SK-N-SH (cell line): ENCODE measurements at regions not wholly inside any gene's neighbourhood (a gene's known extent, or its start where the extent isn't known, plus 50 kb on each side); places are given as distances from the start of the nearest gene placed in this dataset.

ENCODE experiments used
- CTCF ChIA-PET: fragments of 300-600, 350-600 bp; formaldehyde crosslinking; extraction: SDS; loops from one replicate; lab custom pipeline; 2021; lab: Yijun Ruan, JAX
- POLR2A ChIA-PET: fragments of 350-600 bp; sonication (Branson Sonifier 250); formaldehyde crosslinking; extraction: SDS; loops from one replicate; lab custom pipeline; 2020; ENCODE audit warnings: antibody characterized with exemption, inconsistent platforms; lab: Yijun Ruan, JAX
- DNase-seq: peaks from one replicate; pipeline ENCODE4 v3.0.0; 2012
- H2AFZ ChIP-seq: fragments of 200-600 bp; sonication (generic); 2 replicates; pipeline ENCODE4 v1.8.1; 2016; ENCODE audit warnings: antibody characterized with exemption, mild to moderate bottlenecking, low read depth
- H3F3A ChIP-seq: fragments of 200-600 bp; sonication (generic); replicated peaks from 2 replicates; pipeline ENCODE3; 2016; ENCODE audit warnings: antibody characterized with exemption, mild to moderate bottlenecking; ENCODE audit not compliant: insufficient read depth
- H3K27ac ChIP-seq, 2 experiments: fragments of 200-500 bp in 1 of 2; fragments of 200-600 bp in 1 of 2; sonication (Bioruptor generic) in 1 of 2; sonication (generic), shearing (Covaris generic) in 1 of 2; 2 replicates each; pipeline versions ENCODE4 v1.5.1 to v1.6.1; 2014 to 2016; ENCODE audit warnings: low read depth in 2 of 2, inconsistent platforms in 1 of 2, low read length in 1 of 2, mild to moderate bottlenecking in 1 of 2, mixed read lengths in 1 of 2
- H3K27me3 ChIP-seq: fragments of 200-600 bp; sonication (generic), shearing (Covaris generic); 2 replicates; pipeline ENCODE4 v1.6.1; 2016; ENCODE audit warnings: mixed run types; ENCODE audit not compliant: insufficient read depth
- H3K36me3 ChIP-seq, 2 experiments: fragments of 200-500 bp in 1 of 2; fragments of 200-600 bp in 1 of 2; sonication (Bioruptor generic) in 1 of 2; sonication (generic) in 1 of 2; replicated peaks in 1 of 2; 2 replicates each; pipeline versions ENCODE3 to v1.5.1; 2014 to 2016; ENCODE audit warnings: low read length in 1 of 2, mild to moderate bottlenecking in 1 of 2; ENCODE audit not compliant: insufficient read depth in 2 of 2, control insufficient read depth in 1 of 2
- H3K4me1 ChIP-seq, 2 experiments: fragments of 200-500 bp in 1 of 2; fragments of 200-600 bp in 1 of 2; sonication (Bioruptor generic) in 1 of 2; sonication (generic), shearing (Covaris generic) in 1 of 2; 2 replicates each; pipeline versions ENCODE4 v1.5.1 to v1.6.1; 2014 to 2016; ENCODE audit warnings: low read depth in 1 of 2, low read length in 1 of 2, mixed run types in 1 of 2; ENCODE audit not compliant: insufficient read depth in 2 of 2, control insufficient read depth in 1 of 2
- H3K4me2 ChIP-seq: fragments of 200-600 bp; sonication (generic), shearing (Covaris generic); 2 replicates; pipeline ENCODE4 v1.6.1; 2017; ENCODE audit warnings: mixed run types
- H3K4me3 ChIP-seq, 2 experiments: fragments of 200-500 bp in 1 of 2; fragments of 200-600 bp in 1 of 2; sonication (Bioruptor generic) in 1 of 2; sonication (generic), shearing (Covaris generic) in 1 of 2; 2 replicates each; pipeline versions ENCODE4 v1.5.1 to v1.8.1; 2014 to 2016; ENCODE audit warnings: low read depth in 2 of 2, inconsistent platforms in 1 of 2, low read length in 1 of 2, mild to moderate bottlenecking in 1 of 2, mixed read lengths in 1 of 2, moderate library complexity in 1 of 2
- H3K79me2 ChIP-seq: fragments of 200-600 bp; sonication (generic); 2 replicates; pipeline ENCODE4 v1.8.1; 2017; ENCODE audit warnings: mild to moderate bottlenecking; ENCODE audit not compliant: insufficient read depth
- H3K9ac ChIP-seq: fragments of 200-600 bp; sonication (generic); 2 replicates; pipeline ENCODE4 v1.6.1; 2017; ENCODE audit warnings: mixed run types
- H3K9me2 ChIP-seq: fragments of 200-600 bp; sonication (generic); 2 replicates; pipeline ENCODE4 v1.6.1; 2017; ENCODE audit warnings: mixed run types
- H3K9me3 ChIP-seq: fragments of 200-600 bp; sonication (generic); 2 replicates; pipeline ENCODE4 v1.6.1; 2017; ENCODE audit warnings: mixed run types, mild to moderate bottlenecking, moderate library complexity
- H4K20me1 ChIP-seq: fragments of 200-600 bp; sonication (generic); 2 replicates; pipeline ENCODE4 v1.6.1; 2017; ENCODE audit warnings: mild to moderate bottlenecking, mixed run types; ENCODE audit not compliant: insufficient read depth
- CHD2 ChIP-seq: fragments of 150-350 bp; IDR thresholded peaks from 2 replicates; pipeline ENCODE4 v1.6.1; 2018; ENCODE audit warnings: low read length; ENCODE audit not compliant: partially characterized antibody
- NRF1 ChIP-seq: IDR thresholded peaks from 2 replicates; pipeline ENCODE4 v1.6.1; 2012; ENCODE audit warnings: low read depth, mild to moderate bottlenecking, low read length
- POLR2AphosphoS5 ChIP-seq: IDR thresholded peaks from 2 replicates; pipeline ENCODE4 v1.6.1; 2012; ENCODE audit warnings: low read depth, low read length
- RFX5 ChIP-seq: IDR thresholded peaks from 2 replicates; pipeline ENCODE4 v1.6.1; 2012; ENCODE audit warnings: mild to moderate bottlenecking, improper control_type of control experiment, low read length
- RXRA ChIP-seq: IDR thresholded peaks from 2 replicates; pipeline ENCODE4 v1.4.0; 2012; ENCODE audit warnings: low read depth, mild to moderate bottlenecking, borderline replicate concordance
- TAF1 ChIP-seq: IDR thresholded peaks from 2 replicates; pipeline ENCODE4 v1.6.1; 2012; ENCODE audit warnings: low read depth, mild to moderate bottlenecking, low read length, moderate library complexity, borderline replicate concordance
- WGBS: methylation state at CpG from one replicate; pipeline ENCODE4 v1.1.6; 2017; ENCODE audit warnings: low lambda C conversion rate; 5-methylcytosine and 5-hydroxymethylcytosine counted together
- TF ChIP-seq, protein P1 (sequence below): IDR thresholded peaks from 2 replicates; pipeline ENCODE4 v1.6.1; 2012; ENCODE audit warnings: mild to moderate bottlenecking, low read depth, low read length, moderate library complexity
- TF ChIP-seq, protein P2 (sequence below): IDR thresholded peaks from 2 replicates; pipeline ENCODE4 v1.4.0; 2012; ENCODE audit warnings: low read depth, borderline replicate concordance

DNA sequence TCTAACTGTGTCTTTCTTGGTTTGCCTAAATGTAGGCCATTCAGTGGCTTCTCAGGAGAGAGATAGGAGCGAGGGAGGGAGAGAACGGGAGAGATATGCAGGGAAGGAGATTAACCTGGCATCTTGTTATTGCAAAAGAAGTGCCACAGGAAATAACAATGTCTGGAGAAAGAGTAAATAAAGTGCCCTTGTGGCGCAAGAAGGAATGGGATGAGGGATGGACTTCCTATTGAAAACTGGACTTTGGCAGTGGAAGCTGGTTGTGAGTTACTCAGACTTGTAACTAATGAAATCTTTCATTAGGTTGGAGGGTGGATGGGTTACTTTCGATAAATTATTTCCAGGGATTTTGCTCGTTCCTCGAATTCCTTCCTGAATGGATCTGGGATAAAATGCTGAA is 136.1 kb downstream of the LACC1 start:
- Histone ChIP-seq H2AFZ (no peak overlapping the region), H3K27ac (no peak overlapping the region), H3F3A (peaks cover 6% of the 10 kb centered on the region), H3K27me3 (no peaks in the 10 kb centered on the region), H3K9me3 (no peaks in the 10 kb centered on the region), H3K4me3 (no peak overlapping the region), H3K4me1 (peaks cover 0 to 7% of the 10 kb centered on the region in 2 experiments; a peak in 2 of 4 replicates), H3K9ac (no peak overlapping the region), H3K36me3 (no peaks in the 10 kb centered on the region), H4K20me1 (no peaks in the 10 kb centered on the region), H3K79me2 (no peaks in the 10 kb centered on the region), H3K9me2 (no peaks in the 10 kb centered on the region), H3K4me2 (no peak overlapping the region)
- ChIA-PET POLR2A (no interaction called here), CTCF (interaction anchor here (0.9 to 1.3 kb wide), 3 partner anchors 16 to 452 kb away, joined by 3 to 4 read pairs (median 3); no protein-coding TSS in a partner anchor)
- no peak for DNase-seq
- WGBS, result 94% methylated on average over 6 of the region's 6 CpGs
- TF ChIP-seq, protein P1, sequence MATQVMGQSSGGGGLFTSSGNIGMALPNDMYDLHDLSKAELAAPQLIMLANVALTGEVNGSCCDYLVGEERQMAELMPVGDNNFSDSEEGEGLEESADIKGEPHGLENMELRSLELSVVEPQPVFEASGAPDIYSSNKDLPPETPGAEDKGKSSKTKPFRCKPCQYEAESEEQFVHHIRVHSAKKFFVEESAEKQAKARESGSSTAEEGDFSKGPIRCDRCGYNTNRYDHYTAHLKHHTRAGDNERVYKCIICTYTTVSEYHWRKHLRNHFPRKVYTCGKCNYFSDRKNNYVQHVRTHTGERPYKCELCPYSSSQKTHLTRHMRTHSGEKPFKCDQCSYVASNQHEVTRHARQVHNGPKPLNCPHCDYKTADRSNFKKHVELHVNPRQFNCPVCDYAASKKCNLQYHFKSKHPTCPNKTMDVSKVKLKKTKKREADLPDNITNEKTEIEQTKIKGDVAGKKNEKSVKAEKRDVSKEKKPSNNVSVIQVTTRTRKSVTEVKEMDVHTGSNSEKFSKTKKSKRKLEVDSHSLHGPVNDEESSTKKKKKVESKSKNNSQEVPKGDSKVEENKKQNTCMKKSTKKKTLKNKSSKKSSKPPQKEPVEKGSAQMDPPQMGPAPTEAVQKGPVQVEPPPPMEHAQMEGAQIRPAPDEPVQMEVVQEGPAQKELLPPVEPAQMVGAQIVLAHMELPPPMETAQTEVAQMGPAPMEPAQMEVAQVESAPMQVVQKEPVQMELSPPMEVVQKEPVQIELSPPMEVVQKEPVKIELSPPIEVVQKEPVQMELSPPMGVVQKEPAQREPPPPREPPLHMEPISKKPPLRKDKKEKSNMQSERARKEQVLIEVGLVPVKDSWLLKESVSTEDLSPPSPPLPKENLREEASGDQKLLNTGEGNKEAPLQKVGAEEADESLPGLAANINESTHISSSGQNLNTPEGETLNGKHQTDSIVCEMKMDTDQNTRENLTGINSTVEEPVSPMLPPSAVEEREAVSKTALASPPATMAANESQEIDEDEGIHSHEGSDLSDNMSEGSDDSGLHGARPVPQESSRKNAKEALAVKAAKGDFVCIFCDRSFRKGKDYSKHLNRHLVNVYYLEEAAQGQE, result no peak
- TF ChIP-seq CHD2, result no peak
- TF ChIP-seq RFX5, result no peak
- TF ChIP-seq POLR2AphosphoS5, result no peak
- no peak for TF ChIP-seq NRF1
- no peak for TF ChIP-seq RXRA
- no peak for TF ChIP-seq TAF1

DNA sequence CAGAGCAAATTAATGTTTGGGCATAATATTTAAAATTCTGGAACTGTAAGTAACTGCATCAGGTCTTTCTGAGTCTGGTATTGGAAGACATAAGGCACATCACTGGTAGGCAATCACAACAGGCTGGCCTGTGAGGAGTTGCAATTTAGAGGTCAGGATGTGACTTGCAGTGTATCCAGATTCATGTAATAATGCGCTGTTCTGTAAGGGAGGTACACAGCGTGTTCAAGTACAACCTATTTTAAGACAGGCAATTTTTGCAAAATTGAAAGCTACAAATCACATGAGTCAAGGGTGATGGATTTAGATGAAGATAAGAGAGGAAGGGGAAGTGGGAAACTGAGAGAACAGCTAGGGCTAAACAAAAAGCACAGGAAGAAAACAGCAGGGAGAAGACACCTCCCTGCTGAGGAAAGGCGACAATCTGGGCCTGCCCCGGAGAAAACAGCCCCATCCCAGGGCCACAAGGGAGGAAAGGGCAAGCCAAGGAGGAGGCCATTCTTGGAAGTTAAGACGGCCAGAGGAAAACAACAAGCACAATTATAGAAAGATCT is 138.1 kb downstream of the LACC1 start:
- Histone ChIP-seq H3F3A (peaks cover 6% of the 10 kb centered on the region), H3K27ac (no peak overlapping the region), H3K9me2 (no peaks in the 10 kb centered on the region), H4K20me1 (no peaks in the 10 kb centered on the region), H2AFZ (no peak overlapping the region), H3K4me2 (no peak overlapping the region), H3K9ac (no peak overlapping the region), H3K79me2 (no peaks in the 10 kb centered on the region), H3K4me1 (peaks cover 0 to 7% of the 10 kb centered on the region in 2 experiments; a peak in 2 of 4 replicates), H3K4me3 (no peak overlapping the region), H3K27me3 (no peaks in the 10 kb centered on the region), H3K9me3 (no peaks in the 10 kb centered on the region), H3K36me3 (no peaks in the 10 kb centered on the region)
- POLR2A ChIA-PET, result no interaction called here
- DNase-seq, result no peak
- WGBS, result 91% methylated on average over 5 of the region's 5 CpGs
- CTCF ChIA-PET, result no interaction called here
- TF ChIP-seq, protein P2, sequence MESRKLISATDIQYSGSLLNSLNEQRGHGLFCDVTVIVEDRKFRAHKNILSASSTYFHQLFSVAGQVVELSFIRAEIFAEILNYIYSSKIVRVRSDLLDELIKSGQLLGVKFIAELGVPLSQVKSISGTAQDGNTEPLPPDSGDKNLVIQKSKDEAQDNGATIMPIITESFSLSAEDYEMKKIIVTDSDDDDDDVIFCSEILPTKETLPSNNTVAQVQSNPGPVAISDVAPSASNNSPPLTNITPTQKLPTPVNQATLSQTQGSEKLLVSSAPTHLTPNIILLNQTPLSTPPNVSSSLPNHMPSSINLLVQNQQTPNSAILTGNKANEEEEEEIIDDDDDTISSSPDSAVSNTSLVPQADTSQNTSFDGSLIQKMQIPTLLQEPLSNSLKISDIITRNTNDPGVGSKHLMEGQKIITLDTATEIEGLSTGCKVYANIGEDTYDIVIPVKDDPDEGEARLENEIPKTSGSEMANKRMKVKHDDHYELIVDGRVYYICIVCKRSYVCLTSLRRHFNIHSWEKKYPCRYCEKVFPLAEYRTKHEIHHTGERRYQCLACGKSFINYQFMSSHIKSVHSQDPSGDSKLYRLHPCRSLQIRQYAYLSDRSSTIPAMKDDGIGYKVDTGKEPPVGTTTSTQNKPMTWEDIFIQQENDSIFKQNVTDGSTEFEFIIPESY, result no peak
